ENCODE measurements at regions not wholly inside any gene's neighbourhood (a gene's known extent, or its start where the extent isn't known, plus 50 kb on each side); places are given as distances from the start of the nearest gene placed in this dataset.

GRCh38 chr15:81511138-81511537, 137.1 kb upstream of the TMC3 start:
- DNase-seq: no peak

GRCh38 chr15:81507831-81508230, 133.8 kb upstream of the TMC3 start:
- DNase-seq: no peak

GRCh38 chr15:81506936-81507335, 132.9 kb upstream of the TMC3 start:
- no peak for DNase-seq

- DNase-seq: no peak
Observed at GRCh38 chr15:81506071-81506470, 132.1 kb upstream of the TMC3 start.

GRCh38 chr15:81504170-81504905, 130.3 kb upstream of the TMC3 start:
- no peak for DNase-seq

- DNase-seq: no peak
Observed at GRCh38 chr15:81502439-81502838, 128.4 kb upstream of the TMC3 start.

- no peak for DNase-seq
Observed at GRCh38 chr15:81500081-81500480, 126.1 kb upstream of the TMC3 start.

GRCh38 chr15:81498294-81498693, 124.3 kb upstream of the TMC3 start:
- DNase-seq: no peak

- DNase-seq: no peak
Observed at GRCh38 chr15:81497238-81497637, 123.2 kb upstream of the TMC3 start.

- no peak for DNase-seq
Observed at GRCh38 chr15:81495780-81496467, 121.9 kb upstream of the TMC3 start.

GRCh38 chr15:81492969-81493645, 119.1 kb upstream of the TMC3 start:
- DNase-seq: no peak

GRCh38 chr15:81492331-81492968, 118.4 kb upstream of the TMC3 start:
- DNase-seq: no peak

- no peak for DNase-seq
Observed at GRCh38 chr15:81491414-81492096, 117.5 kb upstream of the TMC3 start.

GRCh38 chr15:81485806-81486205, 111.8 kb upstream of the TMC3 start:
- no peak for DNase-seq

GRCh38 chr15:81484086-81484955, 110.3 kb upstream of the TMC3 start:
- no peak for DNase-seq

GRCh38 chr15:81483496-81483895, 109.5 kb upstream of the TMC3 start:
- DNase-seq: no peak

- DNase-seq: no peak
Observed at GRCh38 chr15:81481346-81481745, 107.3 kb upstream of the TMC3 start.

- peak in 1 of 2 experiments; percentile 4 for DNase-seq
Observed at GRCh38 chr15:81480645-81481053, 106.6 kb upstream of the TMC3 start.

- DNase-seq: no peak
Observed at GRCh38 chr15:81478354-81478753, 104.3 kb upstream of the TMC3 start.

- DNase-seq: no peak
Observed at GRCh38 chr15:81475926-81476325, 101.9 kb upstream of the TMC3 start.

GRCh38 chr15:81475471-81475870, 101.5 kb upstream of the TMC3 start:
- DNase-seq: no peak

- DNase-seq: no peak
Observed at GRCh38 chr15:81473946-81474345, 99.9 kb upstream of the TMC3 start.

Measured in NCI-H1930 (cell line).